ENCODE measurements at regions not wholly inside any gene's neighbourhood (a gene's known extent, or its start where the extent isn't known, plus 50 kb on each side); places are given as distances from the start of the nearest gene placed in this dataset.

DNA sequence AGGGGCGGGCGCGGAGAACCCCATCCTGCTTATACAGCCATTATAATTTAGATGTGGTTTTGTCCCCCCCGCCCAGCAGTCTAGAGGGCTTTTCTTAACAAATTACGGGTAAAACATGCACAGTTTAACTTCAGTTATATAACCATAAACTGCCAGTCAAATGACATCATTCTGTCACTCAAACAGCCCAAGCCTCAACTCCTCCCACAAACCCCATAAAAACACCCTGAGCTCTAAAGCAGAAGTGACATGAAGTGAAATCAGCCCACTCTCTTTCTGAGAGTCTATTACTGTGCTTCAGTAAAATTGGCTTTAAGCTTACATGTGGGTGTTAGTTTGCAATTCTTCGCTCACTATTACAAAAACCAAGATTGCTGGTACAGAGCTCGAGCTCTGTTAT is 705.1 kb upstream of the GCFC2 start:
- H2AFZ ChIP-seq (ENCODE audit: low read length), result no peak overlapping the region
- H3K36me3 ChIP-seq (ENCODE audit: insufficient read depth, low read length), result no peaks in the 10 kb centered on the region
- no peaks in the 10 kb centered on the region for H3F3A ChIP-seq (ENCODE audit: low read depth)
- no peaks in the 10 kb centered on the region for H3K9me2 ChIP-seq (replicated peaks; ENCODE audit: low read depth, low read length)
- no peak overlapping the region for H3K9ac ChIP-seq (ENCODE audit: low read depth, low read length, poor library complexity, severe bottlenecking)
- no peaks in the 10 kb centered on the region for H4K20me1 ChIP-seq (ENCODE audit: insufficient read depth, low read length, poor library complexity, severe bottlenecking)
- no peaks in the 10 kb centered on the region for H3K4me1 ChIP-seq (ENCODE audit: insufficient read depth, low read length, poor library complexity, severe bottlenecking)
- TF ChIP-seq, protein P1, sequence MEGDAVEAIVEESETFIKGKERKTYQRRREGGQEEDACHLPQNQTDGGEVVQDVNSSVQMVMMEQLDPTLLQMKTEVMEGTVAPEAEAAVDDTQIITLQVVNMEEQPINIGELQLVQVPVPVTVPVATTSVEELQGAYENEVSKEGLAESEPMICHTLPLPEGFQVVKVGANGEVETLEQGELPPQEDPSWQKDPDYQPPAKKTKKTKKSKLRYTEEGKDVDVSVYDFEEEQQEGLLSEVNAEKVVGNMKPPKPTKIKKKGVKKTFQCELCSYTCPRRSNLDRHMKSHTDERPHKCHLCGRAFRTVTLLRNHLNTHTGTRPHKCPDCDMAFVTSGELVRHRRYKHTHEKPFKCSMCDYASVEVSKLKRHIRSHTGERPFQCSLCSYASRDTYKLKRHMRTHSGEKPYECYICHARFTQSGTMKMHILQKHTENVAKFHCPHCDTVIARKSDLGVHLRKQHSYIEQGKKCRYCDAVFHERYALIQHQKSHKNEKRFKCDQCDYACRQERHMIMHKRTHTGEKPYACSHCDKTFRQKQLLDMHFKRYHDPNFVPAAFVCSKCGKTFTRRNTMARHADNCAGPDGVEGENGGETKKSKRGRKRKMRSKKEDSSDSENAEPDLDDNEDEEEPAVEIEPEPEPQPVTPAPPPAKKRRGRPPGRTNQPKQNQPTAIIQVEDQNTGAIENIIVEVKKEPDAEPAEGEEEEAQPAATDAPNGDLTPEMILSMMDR (conservative IDR thresholded peaks at IDR 0.05; ENCODE audit: low read length), result no peak
- no peak for TF ChIP-seq EZH2phosphoT487 (IDR thresholded peaks at IDR 0.05; ENCODE audit: borderline replicate concordance)
- no peaks in the 10 kb centered on the region for H3K27me3 ChIP-seq (ENCODE audit: insufficient read depth, low read length, poor library complexity, severe bottlenecking)
- no peak overlapping the region for H3K4me3 ChIP-seq (ENCODE audit: low read length, poor library complexity, severe bottlenecking)
- no peaks in the 10 kb centered on the region for H3K9me3 ChIP-seq (ENCODE audit: insufficient read depth, low read depth, low read length)
- H3K79me2 ChIP-seq (ENCODE audit: insufficient read depth, low read length), result no peaks in the 10 kb centered on the region
- no peak overlapping the region for H3K4me2 ChIP-seq (ENCODE audit: low read depth, low read length, poor library complexity, severe bottlenecking)

DNA sequence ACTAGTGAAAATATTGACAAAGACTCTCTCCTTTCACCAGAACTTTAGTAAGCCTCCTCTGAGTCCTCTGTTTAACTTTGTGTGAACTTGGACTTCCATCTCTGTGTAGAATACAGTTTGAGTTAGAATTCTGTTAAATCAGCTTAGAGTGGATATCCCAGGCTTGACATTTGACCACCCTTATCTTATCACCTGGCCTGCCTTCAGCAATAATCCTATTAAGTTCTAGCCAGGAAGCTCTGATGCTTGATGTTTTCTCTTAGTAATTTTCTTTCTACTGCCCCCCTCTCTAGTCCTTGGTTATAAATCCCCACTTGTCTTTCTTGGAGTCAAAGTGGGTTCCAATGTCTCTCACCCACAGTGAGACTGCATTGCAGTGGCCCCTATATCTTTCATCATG is 702.7 kb upstream of the GCFC2 start:
- Histone ChIP-seq H3K79me2 (ENCODE audit: insufficient read depth, low read length) (no peaks in the 10 kb centered on the region), H3K4me2 (ENCODE audit: low read depth, low read length, poor library complexity, severe bottlenecking) (no peak overlapping the region), H4K20me1 (ENCODE audit: insufficient read depth, low read length, poor library complexity, severe bottlenecking) (no peaks in the 10 kb centered on the region), H3K9ac (ENCODE audit: low read depth, low read length, poor library complexity, severe bottlenecking) (no peak overlapping the region), H3K4me1 (ENCODE audit: insufficient read depth, low read length, poor library complexity, severe bottlenecking) (no peaks in the 10 kb centered on the region), H3K9me2 (replicated peaks; ENCODE audit: low read depth, low read length) (no peaks in the 10 kb centered on the region), H3K9me3 (ENCODE audit: insufficient read depth, low read depth, low read length) (no peaks in the 10 kb centered on the region; the same call in 1 of the 2 replicates), H2AFZ (ENCODE audit: low read length) (no peak overlapping the region), H3K27me3 (ENCODE audit: insufficient read depth, low read length, poor library complexity, severe bottlenecking) (no peaks in the 10 kb centered on the region), H3K36me3 (ENCODE audit: insufficient read depth, low read length) (no peaks in the 10 kb centered on the region), H3K4me3 (ENCODE audit: low read length, poor library complexity, severe bottlenecking) (no peak overlapping the region), H3F3A (ENCODE audit: low read depth) (no peaks in the 10 kb centered on the region)
- no peak for TF ChIP-seq EZH2phosphoT487 (IDR thresholded peaks at IDR 0.05; ENCODE audit: borderline replicate concordance)
- TF ChIP-seq, protein P1 (conservative IDR thresholded peaks at IDR 0.05; ENCODE audit: low read length), result no peak

DNA sequence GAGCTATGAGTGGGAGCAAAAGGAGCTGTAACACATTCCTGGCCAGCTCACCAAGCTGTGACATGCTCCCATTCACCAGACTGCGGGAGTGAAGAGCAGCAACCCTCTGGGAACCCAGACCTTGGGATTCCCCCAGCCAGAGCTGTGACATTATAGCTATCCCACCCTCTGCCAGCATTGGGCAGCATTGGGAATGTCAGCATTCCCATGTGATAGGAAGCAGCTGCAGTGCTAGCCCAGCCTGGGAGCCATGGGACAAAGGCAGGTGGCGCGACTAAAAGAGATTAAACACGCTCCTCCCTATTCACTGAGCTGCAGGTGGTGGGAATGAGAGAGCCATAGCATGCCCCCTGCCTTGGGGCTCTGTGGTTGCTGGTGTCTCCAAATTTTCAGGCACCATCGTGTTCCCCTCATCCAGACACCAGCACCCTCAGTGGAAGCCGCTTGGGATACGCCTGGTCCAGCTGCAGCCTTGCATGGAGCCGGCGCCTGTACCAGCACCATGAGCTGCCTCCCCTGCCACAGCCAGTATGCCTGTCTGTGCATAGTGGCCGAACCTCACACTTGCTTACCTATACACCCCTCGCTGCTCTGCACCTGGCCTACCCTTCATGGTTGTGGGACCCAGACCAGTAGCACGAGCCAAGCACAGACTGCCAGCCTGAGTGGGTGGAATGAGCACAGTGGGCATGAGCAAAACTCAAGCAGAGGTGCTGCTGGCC is 695.6 kb upstream of the GCFC2 start:
- Histone ChIP-seq H3K9ac (ENCODE audit: low read depth, low read length, poor library complexity, severe bottlenecking) (no peak overlapping the region), H3K4me3 (ENCODE audit: low read length, poor library complexity, severe bottlenecking) (no peak overlapping the region), H3K27me3 (ENCODE audit: insufficient read depth, low read length, poor library complexity, severe bottlenecking) (no peaks in the 10 kb centered on the region), H3K9me2 (replicated peaks; ENCODE audit: low read depth, low read length) (no peaks in the 10 kb centered on the region), H3K4me1 (ENCODE audit: insufficient read depth, low read length, poor library complexity, severe bottlenecking) (no peaks in the 10 kb centered on the region), H3K36me3 (ENCODE audit: insufficient read depth, low read length) (no peaks in the 10 kb centered on the region), H3K79me2 (ENCODE audit: insufficient read depth, low read length) (no peaks in the 10 kb centered on the region), H3K4me2 (ENCODE audit: low read depth, low read length, poor library complexity, severe bottlenecking) (no peak overlapping the region), H4K20me1 (ENCODE audit: insufficient read depth, low read length, poor library complexity, severe bottlenecking) (no peaks in the 10 kb centered on the region), H3F3A (ENCODE audit: low read depth) (no peaks in the 10 kb centered on the region), H2AFZ (ENCODE audit: low read length) (no peak overlapping the region), H3K9me3 (ENCODE audit: insufficient read depth, low read depth, low read length) (no peaks in the 10 kb centered on the region; the same call in 1 of the 2 replicates)
- no peak for TF ChIP-seq EZH2phosphoT487 (IDR thresholded peaks at IDR 0.05; ENCODE audit: borderline replicate concordance)
- TF ChIP-seq, protein P1 (conservative IDR thresholded peaks at IDR 0.05; ENCODE audit: low read length), result no peak
